HG03045 (cell line): ENCODE measurements at regions not wholly inside any gene's neighbourhood (a gene's known extent, or its start where the extent isn't known, plus 50 kb on each side); places are given as distances from the start of the nearest gene placed in this dataset.

Experiments
- ATAC-seq: cut with Tn5 transposase; IDR thresholded peaks from one replicate; pipeline ENCODE4 v1.9.1; 2021; ENCODE audit warnings: mild to moderate bottlenecking, moderate library complexity; ENCODE audit not compliant: unreplicated experiment

- no peak for ATAC-seq
Measured at GRCh38 chr3:72224804-72225509, 440.0 kb upstream of the PROK2 start.

- no peak for ATAC-seq
Measured at GRCh38 chr3:72223628-72224027, 438.7 kb upstream of the PROK2 start.

DNA sequence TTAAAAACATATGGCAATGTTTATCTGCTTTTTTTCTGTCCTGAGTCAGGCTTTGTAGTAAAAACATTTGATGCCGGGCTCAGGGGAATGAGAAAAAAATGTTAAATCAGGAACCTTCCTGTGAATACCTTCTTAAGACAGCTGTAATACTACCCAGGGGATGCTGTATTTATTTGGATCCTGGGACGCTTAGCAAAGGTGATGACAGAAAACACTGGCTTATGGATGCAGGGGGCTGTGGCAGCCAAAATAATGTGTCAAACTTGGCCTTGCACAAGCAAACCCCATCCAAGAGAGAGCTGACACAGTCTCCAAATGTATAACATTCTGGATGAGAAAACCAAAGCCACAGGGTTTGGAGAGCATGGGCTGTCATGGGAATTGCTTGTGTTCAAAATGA, 438.2 kb upstream of the PROK2 start:
- no peak for ATAC-seq

DNA sequence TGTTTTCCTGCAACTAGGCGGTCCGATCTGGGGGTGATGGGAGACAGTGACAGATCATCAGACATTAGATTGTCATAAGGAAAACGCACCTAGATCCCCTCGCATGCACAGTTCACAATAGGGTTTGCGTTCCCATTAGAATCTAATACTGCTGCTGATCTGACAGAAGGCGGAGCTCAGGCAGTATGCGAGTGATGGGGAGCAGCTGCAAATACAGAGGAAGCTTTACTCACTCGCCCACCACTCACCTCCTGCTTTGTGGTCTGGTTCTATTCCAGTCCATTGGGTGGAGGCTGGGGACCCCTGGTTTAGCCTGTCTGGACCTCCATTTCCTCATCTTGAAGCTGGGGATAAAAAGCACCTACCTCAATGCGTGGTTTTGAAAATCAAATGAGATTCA, 437.5 kb upstream of the PROK2 start:
- ATAC-seq: no peak

DNA sequence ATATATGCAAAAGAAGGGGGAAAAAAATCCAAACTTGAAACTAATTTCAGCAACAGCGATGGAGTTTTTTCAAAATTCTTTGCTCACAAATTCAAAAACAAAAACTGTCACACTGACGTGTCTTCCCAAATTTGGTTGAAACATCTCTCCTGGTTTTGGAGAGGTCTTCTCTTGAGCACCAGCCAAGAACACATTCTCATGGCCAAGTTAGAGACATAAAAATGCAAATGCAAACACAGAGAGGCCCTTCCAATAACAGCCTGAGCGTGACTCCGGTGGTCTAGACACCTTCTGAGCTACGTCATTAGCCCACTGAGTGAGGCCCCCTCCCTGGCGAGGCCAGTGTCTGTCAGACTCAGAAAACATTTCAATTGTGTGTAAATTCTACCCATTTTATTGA, 436.0 kb upstream of the PROK2 start:
- no peak for ATAC-seq

DNA sequence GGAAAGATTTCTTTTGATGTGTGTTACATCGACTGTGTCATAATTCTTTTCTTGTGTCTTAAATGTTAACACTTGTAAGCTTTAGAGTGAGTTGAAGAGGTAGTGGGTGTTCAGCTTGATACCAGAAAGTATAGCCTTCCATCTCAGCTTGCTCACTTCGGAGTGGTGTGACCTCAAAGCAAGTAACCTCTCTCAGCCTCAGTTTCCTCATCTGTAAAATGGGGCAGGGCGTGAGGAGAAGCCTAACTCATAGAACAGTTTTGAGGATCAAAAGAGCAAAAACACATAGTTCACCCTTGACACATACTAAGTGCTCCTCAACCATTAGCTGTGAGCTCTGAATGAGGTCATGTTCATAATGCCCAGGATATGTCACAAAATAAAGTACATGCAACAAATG, 434.8 kb upstream of the PROK2 start:
- no peak for ATAC-seq

DNA sequence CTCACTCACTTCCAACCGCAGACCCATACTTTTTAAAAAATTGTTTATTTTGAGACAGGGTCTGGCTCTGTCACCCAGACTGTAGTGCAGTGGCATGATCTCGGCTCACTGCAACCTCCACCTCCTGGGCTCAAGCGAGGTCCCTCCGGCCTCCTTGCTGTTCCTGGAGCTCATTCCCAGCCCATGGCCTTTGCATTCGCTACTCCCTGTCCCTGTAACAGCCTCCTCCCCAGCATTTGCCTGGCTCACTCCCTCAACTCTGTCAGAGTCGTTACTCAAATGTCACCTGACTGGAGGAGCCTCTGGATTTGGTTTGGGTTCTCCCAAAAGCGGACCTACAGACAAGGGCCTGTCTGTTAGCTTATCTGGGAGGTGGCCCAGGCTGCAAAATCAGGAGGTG, 432.6 kb upstream of the PROK2 start:
- no peak for ATAC-seq

DNA sequence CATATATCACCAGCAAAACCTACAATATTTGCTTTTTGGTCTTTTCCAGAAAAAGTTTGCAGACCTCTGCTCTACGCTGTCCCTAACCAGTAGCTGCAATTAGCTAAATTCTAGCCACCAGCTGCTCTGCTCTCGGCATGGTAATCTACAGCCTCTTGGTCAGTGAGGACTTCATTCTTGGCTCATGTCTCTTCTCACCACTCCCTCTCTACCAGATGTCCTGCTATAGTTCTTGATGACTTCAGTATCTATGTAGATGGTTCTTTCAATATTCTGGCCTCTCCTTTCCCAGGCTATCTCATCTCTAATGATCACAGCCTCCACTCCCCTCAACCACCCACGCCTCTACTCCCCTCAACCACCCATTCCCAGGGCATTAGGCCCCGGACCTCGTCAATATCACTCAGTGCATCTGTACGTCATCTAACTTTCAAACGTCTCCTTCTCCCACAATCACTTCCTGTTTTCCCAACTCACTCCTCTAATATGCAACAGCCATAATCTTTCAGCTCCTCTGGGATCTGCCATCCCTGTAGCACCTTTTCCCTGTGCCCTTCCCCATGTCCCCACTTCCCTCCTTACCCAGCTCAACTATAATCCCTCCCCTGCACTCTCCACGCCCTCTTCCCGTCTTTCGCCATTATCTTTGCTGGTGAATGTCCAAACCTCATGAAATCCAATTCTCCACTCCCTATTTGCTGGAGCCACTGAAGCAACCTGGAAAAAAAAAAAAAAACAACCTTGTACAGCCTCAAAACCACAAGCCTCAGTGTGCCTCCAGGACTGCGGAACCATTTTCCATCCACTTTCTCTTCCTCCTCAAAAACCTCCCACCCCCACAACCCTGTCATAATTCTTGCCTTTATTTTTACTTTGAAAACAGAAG, 429.4 kb upstream of the PROK2 start:
- ATAC-seq: no peak

- ATAC-seq: no peak
Measured at GRCh38 chr3:72213296-72214065, 428.5 kb upstream of the PROK2 start.

- ATAC-seq: no peak
Measured at GRCh38 chr3:72212396-72212795, 427.4 kb upstream of the PROK2 start.

- no peak for ATAC-seq
Measured at GRCh38 chr3:72210261-72210660, 425.3 kb upstream of the PROK2 start.

GRCh38 chr3:72205297-72205826, 420.4 kb upstream of the PROK2 start:
- no peak for ATAC-seq

- ATAC-seq: no peak
Measured at GRCh38 chr3:72204452-72204851, 419.5 kb upstream of the PROK2 start.

GRCh38 chr3:72203613-72204349, 418.8 kb upstream of the PROK2 start:
- ATAC-seq: no peak

- no peak for ATAC-seq
Measured at GRCh38 chr3:72203105-72203504, 418.2 kb upstream of the PROK2 start.

DNA sequence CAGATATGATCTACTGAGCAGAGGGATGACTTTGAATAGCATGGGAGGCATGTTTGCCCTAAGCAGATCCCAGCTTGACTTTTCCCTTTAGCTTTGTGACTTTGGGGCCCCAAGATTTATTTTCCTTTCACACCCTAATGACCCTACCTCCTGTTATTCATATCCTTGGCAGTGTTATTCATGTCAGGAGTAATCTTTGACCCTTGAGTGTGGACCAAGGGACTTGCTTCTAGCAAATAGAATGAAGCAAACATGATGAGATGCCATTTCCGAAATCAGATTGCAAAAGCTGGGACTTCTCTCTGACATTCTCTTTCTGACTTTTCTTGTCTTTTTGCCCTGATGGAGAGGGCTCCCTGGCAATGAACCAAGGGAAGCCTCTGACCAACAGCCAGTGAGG, 415.4 kb upstream of the PROK2 start:
- no peak for ATAC-seq

GRCh38 chr3:72199530-72199929, 414.6 kb upstream of the PROK2 start:
- no peak for ATAC-seq

DNA sequence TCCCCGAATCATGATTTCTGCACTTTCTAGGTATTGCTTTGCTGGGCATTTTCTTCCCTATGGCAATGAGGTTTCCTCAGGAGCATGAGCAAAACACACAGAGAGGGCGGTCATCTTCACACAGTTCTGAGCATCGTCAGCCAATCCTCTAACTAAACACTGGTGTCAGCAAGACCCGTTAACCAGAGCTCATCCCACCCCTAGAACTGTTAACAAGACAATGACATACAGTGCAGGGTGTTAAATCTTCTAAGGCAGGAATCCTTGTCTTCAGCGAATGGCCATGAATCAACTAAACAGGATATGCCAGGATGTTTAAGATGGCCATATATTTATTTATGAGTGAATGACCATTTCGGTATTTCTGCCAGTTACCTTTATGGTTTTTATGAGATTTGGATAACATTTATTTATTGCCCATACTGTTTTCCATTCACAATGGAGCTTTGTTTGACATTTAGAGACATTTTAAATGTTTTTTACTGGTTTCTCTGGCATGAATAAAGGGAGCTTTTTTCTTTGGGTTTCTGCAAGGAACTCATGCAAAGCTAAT, 411.5 kb upstream of the PROK2 start:
- ATAC-seq: no peak

- no peak for ATAC-seq
Measured at GRCh38 chr3:72195895-72196294, 410.9 kb upstream of the PROK2 start.

GRCh38 chr3:72194458-72194857, 409.5 kb upstream of the PROK2 start:
- no peak for ATAC-seq
